K562 (cell line): ENCODE measurements at regions not wholly inside any gene's neighbourhood (a gene's known extent, or its start where the extent isn't known, plus 50 kb on each side); places are given as distances from the start of the nearest gene placed in this dataset.

ENCODE experiments used
- ATAC-seq: fragments of 200-7000 bp; cut with Tn5 transposase; 3 replicates; pipeline ENCODE4 v1.9.1; 2020; ENCODE audit warnings: moderate library complexity
- BruUV-seq: library from RNA; stranded (reverse); fragments of 400-500 nt; replicated peaks from 2 replicates; lab custom pipeline; 2021; lab: Mats Ljungman, UMichigan
- CTCF ChIA-PET: fragments of 300-600 bp; formaldehyde crosslinking; extraction: SDS; loops from one replicate; lab custom pipeline; 2021; ENCODE audit warnings: low intra/inter-chr PET ratio; lab: Yijun Ruan, JAX
- POLR2A ChIA-PET: fragments of 300-600, 350-650 bp; sonication (Branson Sonifier 250); formaldehyde crosslinking; extraction: SDS; loops from one replicate; lab custom pipeline; 2021; ENCODE audit warnings: antibody characterized with exemption, inconsistent platforms; lab: Yijun Ruan, JAX
- DNase-seq, 4 experiments: peaks; one replicate each; pipeline versions ENCODE4 v3.0.0 to v3.0.0-alpha.2; 2011 to 2018; ENCODE audit warnings: low spot score in 3 of 4, mixed read lengths in 3 of 4; ENCODE audit errors: extremely low read depth in 1 of 4
- FAIRE-seq: peaks from 2 replicates; lab custom pipeline; 2011; peaks lifted over from hg19 to GRCh38; lab: Jason Lieb, UNC
- H2AFZ ChIP-seq: 2 replicates; pipeline ENCODE4 v1.6.0; 2011; ENCODE audit warnings: low read depth, low read length, control low read depth, inconsistent platforms
- H3K27ac ChIP-seq: fragments of 200-600 bp; 3 replicates; pipeline ENCODE4 v1.8.0; 2011; ENCODE audit warnings: low read depth, mild to moderate bottlenecking, control low read depth, inconsistent platforms, low read length, moderate library complexity, mixed read lengths; ENCODE audit errors: extremely low read depth
- H3K27me3 ChIP-seq, 2 experiments: fragments of 300-600 bp in 1 of 2; 2 replicates in 1 of 2; 3 replicates in 1 of 2; pipeline versions ENCODE4 v1.6.0 to v1.8.0; 2011; ENCODE audit warnings: inconsistent platforms in 2 of 2, low read length in 2 of 2, mild to moderate bottlenecking in 1 of 2, mixed read lengths in 1 of 2, moderate library complexity in 1 of 2; ENCODE audit not compliant: control insufficient read depth in 2 of 2, insufficient read depth in 2 of 2
- H3K36me3 ChIP-seq: fragments of 300-600 bp; 3 replicates; pipeline ENCODE4 v1.8.0; 2011; ENCODE audit warnings: mild to moderate bottlenecking, low read length, inconsistent platforms; ENCODE audit not compliant: control insufficient read depth, insufficient read depth
- H3K4me1 ChIP-seq, 2 experiments: fragments of 200-600 bp in 1 of 2; replicated peaks in 1 of 2; 2 replicates in 1 of 2; 3 replicates in 1 of 2; pipeline versions ENCODE4 v1.5.1 to v1.8.0; 2011; ENCODE audit warnings: inconsistent platforms in 2 of 2, low read length in 2 of 2, mild to moderate bottlenecking in 1 of 2, mixed read lengths in 1 of 2, moderate library complexity in 1 of 2; ENCODE audit not compliant: control insufficient read depth in 2 of 2, insufficient read depth in 2 of 2
- H3K4me2 ChIP-seq: 2 replicates; pipeline ENCODE4 v1.6.1; 2011; ENCODE audit warnings: low read length, control low read depth, inconsistent platforms, mixed read lengths; ENCODE audit not compliant: insufficient read depth
- H3K4me3 ChIP-seq: fragments of 200-600 bp; sonication (generic), shearing (Covaris generic); 2 replicates; pipeline ENCODE4 v1.5.1; 2016; ENCODE audit warnings: control low read depth, inconsistent platforms
- H3K79me2 ChIP-seq: fragments of 200-600 bp; 3 replicates; pipeline ENCODE4 v1.8.0; 2011; ENCODE audit warnings: low read length, inconsistent platforms; ENCODE audit not compliant: control insufficient read depth, insufficient read depth
- H3K9ac ChIP-seq, 2 experiments: 2 replicates each; pipeline versions ENCODE4 v1.6.0 to v1.6.1; 2011; ENCODE audit warnings: low read depth in 2 of 2, low read length in 2 of 2, control low read depth in 1 of 2, inconsistent platforms in 1 of 2, mild to moderate bottlenecking in 1 of 2, mixed read lengths in 1 of 2; ENCODE audit not compliant: insufficient read depth in 1 of 2
- H3K9me1 ChIP-seq: one replicate; pipeline ENCODE4 v1.6.0; 2011; ENCODE audit warnings: inconsistent platforms, mild to moderate bottlenecking, low read length, moderate library complexity; ENCODE audit not compliant: control insufficient read depth, insufficient read depth
- H3K9me3 ChIP-seq: replicated peaks from 2 replicates; pipeline ENCODE4 v1.5.1; 2011; ENCODE audit warnings: low read depth, low read length, inconsistent platforms; ENCODE audit not compliant: control insufficient read depth, insufficient read depth
- H4K20me1 ChIP-seq: replicated peaks from 2 replicates; pipeline ENCODE4 v1.6.1; 2011; ENCODE audit warnings: low read length, inconsistent platforms, mixed read lengths; ENCODE audit not compliant: control insufficient read depth, insufficient read depth
- BHLHE40 ChIP-seq: IDR thresholded peaks from 2 replicates; pipeline ENCODE4 v1.6.1; 2011; ENCODE audit warnings: low read length, improper control_type of control experiment
- EP400 ChIP-seq: fragments of 450-650 bp; IDR thresholded peaks from 2 replicates; pipeline ENCODE4 v1.6.1; 2017; ENCODE audit warnings: antibody characterized with exemption, mild to moderate bottlenecking, moderate library complexity
- FUS ChIP-seq: fragments of 200-400 bp; formaldehyde crosslinking; optimal IDR thresholded peaks from 2 replicates; pipeline ENCODE3; 2017; ENCODE audit warnings: low read depth, low read length
- MCM2 ChIP-seq: fragments of 450-650 bp; IDR thresholded peaks from 2 replicates; pipeline ENCODE4 v1.6.1; 2017; ENCODE audit warnings: low read depth, mild to moderate bottlenecking
- RBFOX2 ChIP-seq: fragments of 200-400 bp; formaldehyde crosslinking; IDR thresholded peaks from 2 replicates; pipeline ENCODE4 v1.6.1; 2017; ENCODE audit warnings: low read depth, mild to moderate bottlenecking, low read length, moderate library complexity
- SMC3 ChIP-seq: conservative IDR thresholded peaks from 2 replicates; pipeline ENCODE4 v1.6.1; 2011; ENCODE audit warnings: low read depth, low read length, improper control_type of control experiment; ENCODE audit not compliant: insufficient read depth
- SRSF1 ChIP-seq: fragments of 200-400 bp; formaldehyde crosslinking; IDR thresholded peaks from 2 replicates; pipeline ENCODE4 v1.6.1; 2017; ENCODE audit warnings: mild to moderate bottlenecking, low read depth, low read length, moderate library complexity
- WGBS: fragments of 100-300 bp; shearing (Covaris generic); methylation state at CpG from one replicate; pipeline ENCODE4 v1.1.6; 2016; ENCODE audit warnings: low coverage, mixed read lengths; ENCODE audit not compliant: insufficient coverage; ENCODE audit errors: missing lambda C conversion rate; 5-methylcytosine and 5-hydroxymethylcytosine counted together
- in situ Hi-C: fragments of 300-500 bp; cut with MboI; formaldehyde crosslinking; loops from 4 replicates; pipeline ENCODE4 v1.15.0; 2018; ENCODE audit warnings: inconsistent platforms, mixed read lengths
- intact Hi-C: fragments of 100-400 bp; cut with micrococcal nuclease; formaldehyde crosslinking; loops from 2 replicates; pipeline ENCODE4 v1.14.2; 2022
- TF ChIP-seq, protein P1 (sequence below): sonication (generic); formaldehyde crosslinking; IDR thresholded peaks from 2 replicates; pipeline ENCODE4 v1.8.1; 2023; ENCODE audit warnings: mild to moderate bottlenecking, missing genetic modification reagents
- TF ChIP-seq, protein P2 (sequence below): fragments of 450-650 bp; formaldehyde crosslinking; IDR thresholded peaks from 2 replicates; pipeline ENCODE4 v1.4.0; 2020; ENCODE audit warnings: mild to moderate bottlenecking
- TF ChIP-seq, protein P3 (sequence below): fragments of 450-650 bp; formaldehyde crosslinking; IDR thresholded peaks from 2 replicates; pipeline ENCODE4 v1.4.0; 2022; ENCODE audit warnings: missing genetic modification characterization

DNA sequence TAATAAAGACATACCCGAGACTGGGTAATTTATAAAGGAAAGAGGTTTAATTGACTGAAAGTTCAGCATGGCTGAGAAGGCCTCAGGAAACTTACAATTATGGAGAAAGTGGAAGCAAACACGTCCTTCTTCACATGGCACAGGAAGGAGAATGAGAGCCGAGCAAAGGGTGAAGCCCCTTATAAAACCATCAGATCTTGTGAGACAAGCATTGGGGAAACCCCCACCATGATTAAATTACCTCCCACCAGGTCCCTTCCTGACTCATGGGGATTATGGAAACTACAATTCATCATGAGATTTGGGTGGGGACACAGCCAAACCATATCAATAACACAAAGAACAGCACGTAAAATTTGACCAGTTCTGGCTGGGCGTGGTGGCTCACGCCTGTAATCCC, 85.6 kb upstream of the ATF7IP start:
- peaks cover 9% of the 10 kb centered on the region for H3K9me3 ChIP-seq
- ATAC-seq (no peak), DNase-seq (no peak), FAIRE-seq (no peak)
- no peaks in the 10 kb centered on the region for H3K27me3 ChIP-seq
- no peak overlapping the region for H2AFZ ChIP-seq
- in situ Hi-C loops (no loop called here), intact Hi-C loops (no loop called here)
- no TSS peak for BruUV-seq
- H3K9me1 ChIP-seq, result no peaks in the 10 kb centered on the region
- WGBS, result 60% methylated on average over 3 of the region's 6 CpGs
- no peaks in the 10 kb centered on the region for H3K36me3 ChIP-seq
- H3K4me3 ChIP-seq, result no peak overlapping the region
- CTCF ChIA-PET, result no interaction called here
- no peaks in the 10 kb centered on the region for H4K20me1 ChIP-seq
- peaks cover 4 to 18% of the 10 kb centered on the region in 2 experiments; a peak in 4 of 5 replicates for H3K4me1 ChIP-seq
- no peak overlapping the region for H3K9ac ChIP-seq
- POLR2A ChIA-PET, result no interaction called here
- TF ChIP-seq, protein P1, sequence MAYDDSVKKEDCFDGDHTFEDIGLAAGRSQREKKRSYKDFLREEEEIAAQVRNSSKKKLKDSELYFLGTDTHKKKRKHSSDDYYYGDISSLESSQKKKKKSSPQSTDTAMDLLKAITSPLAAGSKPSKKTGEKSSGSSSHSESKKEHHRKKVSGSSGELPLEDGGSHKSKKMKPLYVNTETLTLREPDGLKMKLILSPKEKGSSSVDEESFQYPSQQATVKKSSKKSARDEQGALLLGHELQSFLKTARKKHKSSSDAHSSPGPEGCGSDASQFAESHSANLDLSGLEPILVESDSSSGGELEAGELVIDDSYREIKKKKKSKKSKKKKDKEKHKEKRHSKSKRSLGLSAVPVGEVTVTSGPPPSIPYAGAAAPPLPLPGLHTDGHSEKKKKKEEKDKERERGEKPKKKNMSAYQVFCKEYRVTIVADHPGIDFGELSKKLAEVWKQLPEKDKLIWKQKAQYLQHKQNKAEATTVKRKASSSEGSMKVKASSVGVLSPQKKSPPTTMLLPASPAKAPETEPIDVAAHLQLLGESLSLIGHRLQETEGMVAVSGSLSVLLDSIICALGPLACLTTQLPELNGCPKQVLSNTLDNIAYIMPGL (CRISPR knock-in tag), result no peak
- TF ChIP-seq BHLHE40 (no peak), RBFOX2 (no peak), SMC3 (no peak), EP400 (no peak), MCM2 (no peak), SRSF1 (no peak), FUS (no peak)
- TF ChIP-seq, protein P2, sequence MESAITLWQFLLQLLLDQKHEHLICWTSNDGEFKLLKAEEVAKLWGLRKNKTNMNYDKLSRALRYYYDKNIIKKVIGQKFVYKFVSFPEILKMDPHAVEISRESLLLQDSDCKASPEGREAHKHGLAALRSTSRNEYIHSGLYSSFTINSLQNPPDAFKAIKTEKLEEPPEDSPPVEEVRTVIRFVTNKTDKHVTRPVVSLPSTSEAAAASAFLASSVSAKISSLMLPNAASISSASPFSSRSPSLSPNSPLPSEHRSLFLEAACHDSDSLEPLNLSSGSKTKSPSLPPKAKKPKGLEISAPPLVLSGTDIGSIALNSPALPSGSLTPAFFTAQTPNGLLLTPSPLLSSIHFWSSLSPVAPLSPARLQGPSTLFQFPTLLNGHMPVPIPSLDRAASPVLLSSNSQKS (CRISPR knock-in tag), result no peak
- TF ChIP-seq, protein P3, sequence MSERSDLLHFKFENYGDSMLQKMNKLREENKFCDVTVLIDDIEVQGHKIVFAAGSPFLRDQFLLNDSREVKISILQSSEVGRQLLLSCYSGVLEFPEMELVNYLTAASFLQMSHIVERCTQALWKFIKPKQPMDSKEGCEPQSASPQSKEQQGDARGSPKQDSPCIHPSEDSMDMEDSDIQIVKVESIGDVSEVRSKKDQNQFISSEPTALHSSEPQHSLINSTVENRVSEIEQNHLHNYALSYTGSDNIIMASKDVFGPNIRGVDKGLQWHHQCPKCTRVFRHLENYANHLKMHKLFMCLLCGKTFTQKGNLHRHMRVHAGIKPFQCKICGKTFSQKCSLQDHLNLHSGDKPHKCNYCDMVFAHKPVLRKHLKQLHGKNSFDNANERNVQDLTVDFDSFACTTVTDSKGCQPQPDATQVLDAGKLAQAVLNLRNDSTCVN (CRISPR knock-in tag), result no peak
- no peaks in the 10 kb centered on the region for H3K79me2 ChIP-seq
- no peak overlapping the region for H3K27ac ChIP-seq
- H3K4me2 ChIP-seq, result no peak overlapping the region
